WTC11 (cell line): ENCODE measurements at regions not wholly inside any gene's neighbourhood (a gene's known extent, or its start where the extent isn't known, plus 50 kb on each side); places are given as distances from the start of the nearest gene placed in this dataset.
A peak's percentile ranks its signal among the peaks of the same experiment; 100 is the strongest.

Experiments
- ATAC-seq: fragments of 200-7000 bp; cut with Tn5 transposase; 2 replicates; pipeline ENCODE4 v1.10.0; 2021; ENCODE audit warnings: mild to moderate bottlenecking, moderate library complexity
- CTCF ChIA-PET: fragments of 300-600 bp; sonication (Branson Sonifier 250); formaldehyde crosslinking; loops from one replicate; lab custom pipeline; 2021; ENCODE audit warnings: antibody characterized with exemption; lab: Charles Lee
- POLR2A ChIA-PET: fragments of 350-600 bp; sonication (Branson Sonifier 250); formaldehyde crosslinking; loops from one replicate; lab custom pipeline; 2021; ENCODE audit warnings: antibody characterized with exemption; lab: Charles Lee
- DNase-seq: peaks from one replicate; pipeline ENCODE4 v3.0.0; 2021; ENCODE audit warnings: low spot score
- H3K27ac Mint-ChIP-seq: 2 replicates; pipeline ENCODE4 v1.8.0; 2021; ENCODE audit warnings: mixed read lengths
- H3K27me3 Mint-ChIP-seq: 2 replicates; pipeline ENCODE4 v1.8.0; 2021; ENCODE audit warnings: low read depth, mild to moderate bottlenecking, moderate library complexity, mixed read lengths
- H3K36me3 Mint-ChIP-seq: 2 replicates; pipeline ENCODE4 v1.8.0; 2021; ENCODE audit warnings: mixed read lengths
- H3K4me1 Mint-ChIP-seq: 2 replicates; pipeline ENCODE4 v1.8.0; 2022; ENCODE audit warnings: mixed read lengths
- H3K4me3 Mint-ChIP-seq: 2 replicates; pipeline ENCODE4 v1.8.0; 2021; ENCODE audit warnings: mild to moderate bottlenecking, moderate library complexity, mixed read lengths
- H3K9me3 Mint-ChIP-seq: 2 replicates; pipeline ENCODE4 v1.8.0; 2021; ENCODE audit warnings: mixed read lengths
- ARID4B ChIP-seq: sonication (generic); formaldehyde crosslinking; IDR thresholded peaks from 2 replicates; pipeline ENCODE4 v1.8.0; 2023; ENCODE audit warnings: missing genetic modification reagents, mild to moderate bottlenecking, borderline replicate concordance
- ATF3 ChIP-seq: sonication (generic); formaldehyde crosslinking; conservative IDR thresholded peaks from 2 replicates; pipeline ENCODE4 v1.8.1; 2022; ENCODE audit warnings: mild to moderate bottlenecking, missing genetic modification reagents
- CBFB ChIP-seq: sonication (generic); formaldehyde crosslinking; IDR thresholded peaks from 2 replicates; pipeline ENCODE4 v1.8.1; 2022; ENCODE audit warnings: mild to moderate bottlenecking, low read depth, missing genetic modification reagents
- EMX1 ChIP-seq: fragments of 250-450 bp; sonication (Bioruptor Pico); IDR thresholded peaks from 2 replicates; pipeline ENCODE4 v1.8.0; 2021; ENCODE audit warnings: mild to moderate bottlenecking
- FOXJ3 ChIP-seq: sonication (generic); formaldehyde crosslinking; IDR thresholded peaks from 2 replicates; pipeline ENCODE4 v1.9.0; 2021; ENCODE audit warnings: missing genetic modification reagents, mild to moderate bottlenecking, borderline replicate concordance
- HMGXB4 ChIP-seq: sonication (generic); formaldehyde crosslinking; IDR thresholded peaks from 2 replicates; pipeline ENCODE4 v1.8.1; 2023; ENCODE audit warnings: mild to moderate bottlenecking, moderate library complexity, missing genetic modification reagents
- PREB ChIP-seq: sonication (generic); formaldehyde crosslinking; IDR thresholded peaks from 2 replicates; pipeline ENCODE4 v1.8.1; 2022; ENCODE audit warnings: mild to moderate bottlenecking, missing genetic modification reagents, moderate library complexity, borderline replicate concordance
- TEAD4 ChIP-seq: sonication (generic); formaldehyde crosslinking; IDR thresholded peaks from 2 replicates; pipeline ENCODE4 v1.8.0; 2022; ENCODE audit warnings: mild to moderate bottlenecking, missing genetic modification reagents
- ZBTB43 ChIP-seq: sonication (generic); formaldehyde crosslinking; IDR thresholded peaks from 2 replicates; pipeline ENCODE4 v1.8.1; 2023; ENCODE audit warnings: mild to moderate bottlenecking, missing genetic modification reagents
- ZNF416 ChIP-seq: fragments of 250-450 bp; sonication (Bioruptor Pico); IDR thresholded peaks from 2 replicates; pipeline ENCODE4 v1.9.0; 2021; ENCODE audit warnings: mild to moderate bottlenecking, inconsistent platforms
- ZNF671 ChIP-seq: fragments of 250-450 bp; sonication (Bioruptor Pico); IDR thresholded peaks from 2 replicates; pipeline ENCODE4 v1.8.0; 2021; ENCODE audit warnings: mild to moderate bottlenecking

- no peak overlapping the region for H3K4me3 Mint-ChIP-seq
- peaks cover 29% of the 10 kb centered on the region for H3K4me1 Mint-ChIP-seq
- H3K36me3 Mint-ChIP-seq: no peaks in the 10 kb centered on the region
- no peak overlapping the region for H3K27ac Mint-ChIP-seq
- H3K27me3 Mint-ChIP-seq: peaks cover 3% of the 10 kb centered on the region; the same call in 1 of the 2 replicates
- ChIA-PET CTCF (no interaction called here), POLR2A (no interaction called here)
- DNase-seq (no peak), ATAC-seq (no peak)
- peaks cover 16% of the 10 kb centered on the region for H3K9me3 Mint-ChIP-seq
- no peak for TF ChIP-seq PREB
These were observed 577.6 kb downstream of the CSNK1G3 start for GRCh38 chr5:124089578-124089977.

- DNase-seq (no peak), ATAC-seq (no peak; the same call in 1 of the 2 replicates)
- TF ChIP-seq ATF3: no peak
- no peak for TF ChIP-seq ZNF671
- no peak for TF ChIP-seq HMGXB4 (CRISPR knock-in tag)
- TF ChIP-seq ZBTB43 (CRISPR knock-in tag): no peak
- TF ChIP-seq ARID4B: no peak
- TF ChIP-seq FOXJ3: no peak
- no peak for TF ChIP-seq CBFB (CRISPR knock-in tag)
- TF ChIP-seq TEAD4: no peak
- no peak for TF ChIP-seq EMX1 (CRISPR knock-in tag)
- ChIA-PET POLR2A (no interaction called here), CTCF (no interaction called here)
- Mint-ChIP-seq H3K9me3 (peaks cover 16% of the 10 kb centered on the region; the same call in 1 of the 2 replicates), H3K27me3 (peaks cover 3% of the 10 kb centered on the region; the same call in 1 of the 2 replicates), H3K36me3 (no peaks in the 10 kb centered on the region), H3K4me1 (peaks cover 31% of the 10 kb centered on the region), H3K27ac (no peak overlapping the region), H3K4me3 (no peak overlapping the region; the same call in 1 of the 2 replicates)
These were observed 576.5 kb downstream of the CSNK1G3 start for GRCh38 chr5:124088289-124089032.

GRCh38 chr5:124087752-124088151, 575.8 kb downstream of the CSNK1G3 start:
- TF ChIP-seq ZNF416 (CRISPR knock-in tag): no peak
- Mint-ChIP-seq H3K4me1 (peaks cover 31% of the 10 kb centered on the region), H3K9me3 (peaks cover 15% of the 10 kb centered on the region; the same call in 1 of the 2 replicates), H3K36me3 (no peaks in the 10 kb centered on the region), H3K27me3 (peaks cover 3% of the 10 kb centered on the region; the same call in 1 of the 2 replicates), H3K27ac (no peak overlapping the region), H3K4me3 (no peak overlapping the region)
- ChIA-PET CTCF (no interaction called here), POLR2A (interaction anchor here (0.5 kb wide), 1 partner anchor 1000 kb away, joined by 3 read pairs; no protein-coding TSS in a partner anchor)
- DNase-seq (no peak), ATAC-seq (peak; percentile 80)
